Smooth muscle cell (in vitro differentiated cells): ENCODE measurements at regions not wholly inside any gene's neighbourhood (a gene's known extent, or its start where the extent isn't known, plus 50 kb on each side); places are given as distances from the start of the nearest gene placed in this dataset.
A peak's percentile ranks its signal among the peaks of the same experiment; 100 is the strongest.

Source experiments
- DNase-seq: peaks from one replicate; lab custom pipeline; 2025; ENCODE audit not compliant: unreplicated experiment; lab: John Stamatoyannopoulos, UW
- H2AFZ ChIP-seq: fragments of 200-600 bp; sonication (generic); 2 replicates; pipeline ENCODE4 v1.6.0; 2016; ENCODE audit warnings: antibody characterized with exemption, low read depth, mild to moderate bottlenecking
- H3F3A ChIP-seq: fragments of 200-600 bp; sonication (generic); 2 replicates; pipeline ENCODE4 v1.6.0; 2017; ENCODE audit warnings: antibody characterized with exemption, low read depth
- H3K27ac ChIP-seq: fragments of 200-600 bp; sonication (generic); 2 replicates; pipeline ENCODE4 v1.5.1; 2016; ENCODE audit warnings: low read depth, mild to moderate bottlenecking
- H3K27me3 ChIP-seq: fragments of 200-600 bp; sonication (generic); 2 replicates; pipeline ENCODE4 v1.6.1; 2016; ENCODE audit warnings: low read depth, mild to moderate bottlenecking
- H3K36me3 ChIP-seq: fragments of 200-600 bp; sonication (generic); 2 replicates; pipeline ENCODE4 v1.5.1; 2016; ENCODE audit warnings: low read depth
- H3K4me1 ChIP-seq: fragments of 200-600 bp; sonication (generic); 2 replicates; pipeline ENCODE4 v1.5.1; 2016; ENCODE audit warnings: low read depth
- H3K4me2 ChIP-seq: fragments of 200-600 bp; sonication (generic); 2 replicates; pipeline ENCODE4 v1.6.0; 2016; ENCODE audit warnings: mild to moderate bottlenecking
- H3K4me3 ChIP-seq: fragments of 200-600 bp; sonication (generic); 2 replicates; pipeline ENCODE4 v1.5.1; 2016; ENCODE audit warnings: mild to moderate bottlenecking
- H3K79me2 ChIP-seq: fragments of 200-600 bp; sonication (generic); 2 replicates; pipeline ENCODE4 v1.6.0; 2016; ENCODE audit warnings: low read depth, mild to moderate bottlenecking
- H3K9ac ChIP-seq: fragments of 200-600 bp; sonication (generic); 2 replicates; pipeline ENCODE4 v1.6.0; 2016; ENCODE audit warnings: low read depth
- H3K9me3 ChIP-seq: fragments of 200-600 bp; sonication (generic); replicated peaks from 2 replicates; pipeline ENCODE4 v1.5.1; 2016; ENCODE audit warnings: low read depth
- H4K20me1 ChIP-seq: fragments of 200-600 bp; sonication (generic); 2 replicates; pipeline ENCODE4 v1.6.0; 2016; ENCODE audit warnings: low read depth
- CTCF ChIP-seq: fragments of 200-600 bp; sonication (generic); IDR thresholded peaks from 2 replicates; pipeline ENCODE4 v1.5.1; 2017; ENCODE audit warnings: borderline replicate concordance, mild to moderate bottlenecking, antibody characterized with exemption; ENCODE audit not compliant: insufficient read depth, poor library complexity, severe bottlenecking
- WGBS: methylation state at CpG from one replicate; pipeline ENCODE4 v1.1.7; 2016; ENCODE audit warnings: low lambda C conversion rate; 5-methylcytosine and 5-hydroxymethylcytosine counted together

GRCh38 chr2:239566162-239566994 lies 165.6 kb upstream of the HDAC4 start:
- no peak for TF ChIP-seq CTCF
- H3K9me3 ChIP-seq: no peaks in the 10 kb centered on the region
- 90% methylated on average over 15 of the region's 15 CpGs for WGBS
- H3K36me3 ChIP-seq: no peaks in the 10 kb centered on the region
- DNase-seq: no peak
- H3F3A ChIP-seq: no peaks in the 10 kb centered on the region
- no peak overlapping the region for H3K9ac ChIP-seq
- H3K4me3 ChIP-seq: no peak overlapping the region
- H3K79me2 ChIP-seq: no peaks in the 10 kb centered on the region
- H4K20me1 ChIP-seq: no peaks in the 10 kb centered on the region
- H3K4me2 ChIP-seq: peak overlapping the region; percentile 61
- H3K27me3 ChIP-seq: peaks cover 9% of the 10 kb centered on the region
- H3K4me1 ChIP-seq: no peaks in the 10 kb centered on the region
- peak overlapping the region; percentile 72 for H2AFZ ChIP-seq
- H3K27ac ChIP-seq: peak overlapping the region; percentile 12

- Histone ChIP-seq H3K4me2 (no peak overlapping the region), H3K36me3 (no peaks in the 10 kb centered on the region), H3K79me2 (no peaks in the 10 kb centered on the region), H3K4me1 (no peaks in the 10 kb centered on the region), H4K20me1 (no peaks in the 10 kb centered on the region), H3K27me3 (peaks cover 9% of the 10 kb centered on the region), H3K9me3 (no peaks in the 10 kb centered on the region), H3F3A (no peaks in the 10 kb centered on the region), H2AFZ (no peak overlapping the region), H3K9ac (no peak overlapping the region), H3K4me3 (no peak overlapping the region), H3K27ac (no peak overlapping the region)
- no peak for DNase-seq
- 94% methylated on average over 10 of the region's 10 CpGs for WGBS
- TF ChIP-seq CTCF: no peak
Measured at GRCh38 chr2:239564587-239564986, 163.8 kb upstream of the HDAC4 start.

- Histone ChIP-seq H3K27ac (no peak overlapping the region), H4K20me1 (no peaks in the 10 kb centered on the region), H3K79me2 (no peaks in the 10 kb centered on the region), H3K36me3 (no peaks in the 10 kb centered on the region), H3K4me2 (no peak overlapping the region), H3K4me1 (no peaks in the 10 kb centered on the region), H3K27me3 (peaks cover 9% of the 10 kb centered on the region), H3K9ac (no peak overlapping the region), H3K9me3 (no peaks in the 10 kb centered on the region), H2AFZ (no peak overlapping the region), H3K4me3 (no peak overlapping the region), H3F3A (no peaks in the 10 kb centered on the region)
- TF ChIP-seq CTCF: no peak
- DNase-seq: no peak
- WGBS: 88% methylated on average over 7 of the region's 9 CpGs
Measured at GRCh38 chr2:239563561-239563960, 162.7 kb upstream of the HDAC4 start.
